ENCODE measurements at regions not wholly inside any gene's neighbourhood (a gene's known extent, or its start where the extent isn't known, plus 50 kb on each side); places are given as distances from the start of the nearest gene placed in this dataset.
"Not testable (repeated sequence)": the region's sequence is repeated elsewhere in the genome, so short reads cannot be mapped to it uniquely, and the experiment has no call there.

GRCh38 chrX:56494923-56495322, 68.5 kb upstream of the UBQLN2 start:
- TF ChIP-seq, protein P1, sequence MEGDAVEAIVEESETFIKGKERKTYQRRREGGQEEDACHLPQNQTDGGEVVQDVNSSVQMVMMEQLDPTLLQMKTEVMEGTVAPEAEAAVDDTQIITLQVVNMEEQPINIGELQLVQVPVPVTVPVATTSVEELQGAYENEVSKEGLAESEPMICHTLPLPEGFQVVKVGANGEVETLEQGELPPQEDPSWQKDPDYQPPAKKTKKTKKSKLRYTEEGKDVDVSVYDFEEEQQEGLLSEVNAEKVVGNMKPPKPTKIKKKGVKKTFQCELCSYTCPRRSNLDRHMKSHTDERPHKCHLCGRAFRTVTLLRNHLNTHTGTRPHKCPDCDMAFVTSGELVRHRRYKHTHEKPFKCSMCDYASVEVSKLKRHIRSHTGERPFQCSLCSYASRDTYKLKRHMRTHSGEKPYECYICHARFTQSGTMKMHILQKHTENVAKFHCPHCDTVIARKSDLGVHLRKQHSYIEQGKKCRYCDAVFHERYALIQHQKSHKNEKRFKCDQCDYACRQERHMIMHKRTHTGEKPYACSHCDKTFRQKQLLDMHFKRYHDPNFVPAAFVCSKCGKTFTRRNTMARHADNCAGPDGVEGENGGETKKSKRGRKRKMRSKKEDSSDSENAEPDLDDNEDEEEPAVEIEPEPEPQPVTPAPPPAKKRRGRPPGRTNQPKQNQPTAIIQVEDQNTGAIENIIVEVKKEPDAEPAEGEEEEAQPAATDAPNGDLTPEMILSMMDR (conservative IDR thresholded peaks at IDR 0.05; ENCODE audit: low read length): not testable (repeated sequence)
- not testable (repeated sequence) for TF ChIP-seq EZH2phosphoT487 (IDR thresholded peaks at IDR 0.05; ENCODE audit: borderline replicate concordance, low read depth, low read length)
